NB4 (cell line): ENCODE measurements at regions not wholly inside any gene's neighbourhood (a gene's known extent, or its start where the extent isn't known, plus 50 kb on each side); places are given as distances from the start of the nearest gene placed in this dataset.

ENCODE experiments used
- MYC ChIP-seq: IDR thresholded peaks from 2 replicates; pipeline ENCODE4 v1.6.1; 2011; ENCODE audit warnings: low read depth, low read length
- TF ChIP-seq, protein P1 (sequence below): IDR thresholded peaks from one replicate; pipeline ENCODE4 v1.5.1; 2012; ENCODE audit warnings: low read depth, low read length

DNA sequence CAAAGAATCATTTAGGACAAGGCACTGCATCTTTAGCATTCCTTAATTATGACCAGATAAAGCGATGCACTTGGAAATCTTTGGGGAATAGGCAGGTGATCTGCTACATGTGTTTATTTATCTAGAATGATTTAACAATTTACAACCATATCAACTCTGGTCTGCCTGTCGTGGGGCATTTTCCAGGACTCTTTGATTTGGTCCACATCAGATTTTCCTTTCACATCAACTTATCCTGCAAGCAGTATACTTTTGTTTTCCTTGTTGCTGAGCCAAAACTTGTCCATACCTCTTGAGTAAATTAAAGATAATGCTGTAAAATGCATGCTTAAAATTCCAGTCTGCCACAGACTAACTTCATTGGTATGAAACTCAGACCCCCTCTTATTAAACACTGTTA, 312.4 kb upstream of the TCF4 start:
- TF ChIP-seq, protein P1, sequence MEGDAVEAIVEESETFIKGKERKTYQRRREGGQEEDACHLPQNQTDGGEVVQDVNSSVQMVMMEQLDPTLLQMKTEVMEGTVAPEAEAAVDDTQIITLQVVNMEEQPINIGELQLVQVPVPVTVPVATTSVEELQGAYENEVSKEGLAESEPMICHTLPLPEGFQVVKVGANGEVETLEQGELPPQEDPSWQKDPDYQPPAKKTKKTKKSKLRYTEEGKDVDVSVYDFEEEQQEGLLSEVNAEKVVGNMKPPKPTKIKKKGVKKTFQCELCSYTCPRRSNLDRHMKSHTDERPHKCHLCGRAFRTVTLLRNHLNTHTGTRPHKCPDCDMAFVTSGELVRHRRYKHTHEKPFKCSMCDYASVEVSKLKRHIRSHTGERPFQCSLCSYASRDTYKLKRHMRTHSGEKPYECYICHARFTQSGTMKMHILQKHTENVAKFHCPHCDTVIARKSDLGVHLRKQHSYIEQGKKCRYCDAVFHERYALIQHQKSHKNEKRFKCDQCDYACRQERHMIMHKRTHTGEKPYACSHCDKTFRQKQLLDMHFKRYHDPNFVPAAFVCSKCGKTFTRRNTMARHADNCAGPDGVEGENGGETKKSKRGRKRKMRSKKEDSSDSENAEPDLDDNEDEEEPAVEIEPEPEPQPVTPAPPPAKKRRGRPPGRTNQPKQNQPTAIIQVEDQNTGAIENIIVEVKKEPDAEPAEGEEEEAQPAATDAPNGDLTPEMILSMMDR, result no peak
- no peak for TF ChIP-seq MYC
